ENCODE measurements at regions not wholly inside any gene's neighbourhood (a gene's known extent, or its start where the extent isn't known, plus 50 kb on each side); places are given as distances from the start of the nearest gene placed in this dataset.

DNA sequence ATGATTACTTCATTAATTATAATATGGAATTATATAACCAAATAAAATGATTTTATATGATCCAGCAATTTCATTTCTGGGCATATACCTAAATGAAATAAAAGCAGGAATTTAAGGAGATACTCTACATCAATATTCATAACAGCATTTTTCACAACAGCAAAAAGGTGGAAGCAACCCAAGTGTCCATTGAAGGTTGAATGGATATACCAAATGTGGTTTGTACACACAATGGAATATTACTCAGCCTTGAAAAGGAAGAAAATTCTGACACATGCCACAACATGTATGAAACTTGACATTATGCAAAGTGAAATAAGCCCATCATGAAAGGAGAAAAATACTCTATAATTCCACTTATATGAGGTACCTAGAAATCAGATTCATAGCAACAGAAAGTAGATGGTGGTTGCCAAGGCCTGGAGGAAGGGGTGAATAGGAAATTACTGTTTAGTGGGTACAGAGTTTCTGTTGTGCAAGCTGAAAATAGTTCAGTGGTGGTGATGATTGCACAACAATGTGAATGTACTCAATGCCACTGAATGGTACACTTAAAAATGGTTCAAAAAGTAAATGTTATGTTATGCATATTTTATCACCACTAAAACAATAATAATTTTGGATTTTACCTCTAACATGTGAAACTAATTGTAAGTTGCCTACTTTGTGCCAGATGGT lies 471.5 kb downstream of the SPRY1 start:
- Mint-ChIP-seq H3K27me3 (ENCODE audit: low read depth, unreplicated experiment) (no peaks in the 10 kb centered on the region), H3K27ac (ENCODE audit: unreplicated experiment) (no peak overlapping the region), H3K9me3 (ENCODE audit: unreplicated experiment) (peaks cover 2% of the 10 kb centered on the region), H3K36me3 (ENCODE audit: low read depth, unreplicated experiment) (no peaks in the 10 kb centered on the region), H3K4me3 (ENCODE audit: unreplicated experiment) (no peak overlapping the region), H3K4me1 (ENCODE audit: low read depth, unreplicated experiment) (peaks cover 10% of the 10 kb centered on the region)
- Histone ChIP-seq H3K4me1 (ENCODE audit: insufficient read depth, low read length) (no peaks in the 10 kb centered on the region), H3K27ac (ENCODE audit: low read depth, low read length) (no peak overlapping the region), H3K36me3 (ENCODE audit: insufficient read depth, low read length) (no peaks in the 10 kb centered on the region), H3K79me2 (ENCODE audit: insufficient read depth, low read length) (no peaks in the 10 kb centered on the region), H2AFZ (ENCODE audit: low read depth, low read length) (no peak overlapping the region), H3K4me2 (ENCODE audit: low read length) (no peak overlapping the region), H3K9me3 (ENCODE audit: insufficient read depth, low read depth, low read length) (no peaks in the 10 kb centered on the region), H4K20me1 (ENCODE audit: insufficient read depth, low read length) (no peaks in the 10 kb centered on the region), H3K4me3 (ENCODE audit: insufficient read depth, low read depth, low read length) (no peak overlapping the region), H3K9ac (ENCODE audit: low read length) (no peak overlapping the region), H3K27me3 (ENCODE audit: insufficient read depth, low read length) (no peaks in the 10 kb centered on the region)
- TF ChIP-seq, protein P1, sequence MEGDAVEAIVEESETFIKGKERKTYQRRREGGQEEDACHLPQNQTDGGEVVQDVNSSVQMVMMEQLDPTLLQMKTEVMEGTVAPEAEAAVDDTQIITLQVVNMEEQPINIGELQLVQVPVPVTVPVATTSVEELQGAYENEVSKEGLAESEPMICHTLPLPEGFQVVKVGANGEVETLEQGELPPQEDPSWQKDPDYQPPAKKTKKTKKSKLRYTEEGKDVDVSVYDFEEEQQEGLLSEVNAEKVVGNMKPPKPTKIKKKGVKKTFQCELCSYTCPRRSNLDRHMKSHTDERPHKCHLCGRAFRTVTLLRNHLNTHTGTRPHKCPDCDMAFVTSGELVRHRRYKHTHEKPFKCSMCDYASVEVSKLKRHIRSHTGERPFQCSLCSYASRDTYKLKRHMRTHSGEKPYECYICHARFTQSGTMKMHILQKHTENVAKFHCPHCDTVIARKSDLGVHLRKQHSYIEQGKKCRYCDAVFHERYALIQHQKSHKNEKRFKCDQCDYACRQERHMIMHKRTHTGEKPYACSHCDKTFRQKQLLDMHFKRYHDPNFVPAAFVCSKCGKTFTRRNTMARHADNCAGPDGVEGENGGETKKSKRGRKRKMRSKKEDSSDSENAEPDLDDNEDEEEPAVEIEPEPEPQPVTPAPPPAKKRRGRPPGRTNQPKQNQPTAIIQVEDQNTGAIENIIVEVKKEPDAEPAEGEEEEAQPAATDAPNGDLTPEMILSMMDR (IDR thresholded peaks at IDR 0.05; ENCODE audit: insufficient read depth, low read depth, low read length), result no peak
- no peak for TF ChIP-seq EZH2 (IDR thresholded peaks at IDR 0.05; ENCODE audit: insufficient read depth, low read length)
- FAIRE-seq (no peak), DNase-seq (ENCODE audit: low read depth) (no peak)

DNA sequence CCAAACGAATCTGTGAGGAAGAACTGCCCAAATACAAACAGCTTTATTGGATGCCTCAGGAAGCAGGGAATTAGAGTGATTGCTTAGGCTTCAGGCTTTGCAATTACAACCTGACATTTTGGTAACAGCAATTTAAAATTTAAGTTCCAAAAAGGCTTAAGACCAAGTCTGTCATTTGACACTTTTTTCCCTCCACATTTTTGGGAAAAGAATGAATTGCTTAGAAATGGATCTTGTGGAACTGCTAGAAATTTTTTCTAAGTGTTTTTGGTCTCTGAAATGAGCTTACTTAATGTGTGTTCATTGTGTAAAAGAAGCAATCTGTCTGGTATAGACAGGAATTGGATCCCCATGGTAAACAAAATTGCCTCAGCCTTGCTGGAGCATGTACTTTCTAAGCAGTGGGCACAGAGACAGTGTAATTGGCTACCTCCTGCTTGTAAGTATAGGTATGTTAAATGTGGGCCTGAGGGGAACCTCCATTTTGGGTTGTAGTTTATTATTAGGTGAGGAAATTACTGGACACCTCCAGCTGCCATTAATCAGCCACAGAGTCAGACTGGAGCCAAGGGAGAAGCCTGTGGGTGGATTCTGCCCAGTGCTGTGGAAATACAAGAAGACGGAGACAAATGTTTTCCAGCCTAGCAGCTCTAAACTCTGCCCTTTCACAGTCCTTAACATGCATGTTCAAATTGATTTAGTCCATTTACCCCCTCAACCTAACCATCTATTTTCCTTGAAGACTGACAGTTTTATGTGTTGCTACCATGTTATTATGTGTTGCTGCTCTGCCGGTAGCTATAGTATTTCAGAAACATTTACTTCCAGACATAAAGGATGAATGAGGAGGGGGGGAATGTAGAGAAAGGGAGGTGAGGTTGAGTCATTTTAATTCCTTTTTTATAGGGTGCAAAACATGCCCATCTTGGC lies 473.0 kb downstream of the SPRY1 start:
- Mint-ChIP-seq H3K9me3 (ENCODE audit: unreplicated experiment) (peaks cover 2% of the 10 kb centered on the region), H3K36me3 (ENCODE audit: low read depth, unreplicated experiment) (no peaks in the 10 kb centered on the region), H3K4me3 (ENCODE audit: unreplicated experiment) (no peak overlapping the region), H3K27me3 (ENCODE audit: low read depth, unreplicated experiment) (no peaks in the 10 kb centered on the region), H3K4me1 (ENCODE audit: low read depth, unreplicated experiment) (peaks cover 10% of the 10 kb centered on the region), H3K27ac (ENCODE audit: unreplicated experiment) (no peak overlapping the region)
- no peak for TF ChIP-seq EZH2 (IDR thresholded peaks at IDR 0.05; ENCODE audit: insufficient read depth, low read length)
- TF ChIP-seq, protein P1 (IDR thresholded peaks at IDR 0.05; ENCODE audit: insufficient read depth, low read depth, low read length), result no peak
- no peaks in the 10 kb centered on the region for H3K79me2 ChIP-seq (ENCODE audit: insufficient read depth, low read length)
- H3K4me2 ChIP-seq (ENCODE audit: low read length), result no peak overlapping the region
- no peak for FAIRE-seq
- H3K4me1 ChIP-seq (ENCODE audit: insufficient read depth, low read length), result no peaks in the 10 kb centered on the region
- H3K36me3 ChIP-seq (ENCODE audit: insufficient read depth, low read length), result no peaks in the 10 kb centered on the region
- peak; percentile 43 for DNase-seq (ENCODE audit: low read depth)
- H3K27me3 ChIP-seq (ENCODE audit: insufficient read depth, low read length), result no peaks in the 10 kb centered on the region
- no peak overlapping the region for H2AFZ ChIP-seq (ENCODE audit: low read depth, low read length)
- no peak overlapping the region for H3K27ac ChIP-seq (ENCODE audit: low read depth, low read length)
- H3K4me3 ChIP-seq (ENCODE audit: insufficient read depth, low read depth, low read length), result no peak overlapping the region
- H4K20me1 ChIP-seq (ENCODE audit: insufficient read depth, low read length), result no peaks in the 10 kb centered on the region
- no peaks in the 10 kb centered on the region for H3K9me3 ChIP-seq (ENCODE audit: insufficient read depth, low read depth, low read length)
- H3K9ac ChIP-seq (ENCODE audit: low read length), result no peak overlapping the region
